ENCODE measurements at regions not wholly inside any gene's neighbourhood (a gene's known extent, or its start where the extent isn't known, plus 50 kb on each side); places are given as distances from the start of the nearest gene placed in this dataset.

DNA sequence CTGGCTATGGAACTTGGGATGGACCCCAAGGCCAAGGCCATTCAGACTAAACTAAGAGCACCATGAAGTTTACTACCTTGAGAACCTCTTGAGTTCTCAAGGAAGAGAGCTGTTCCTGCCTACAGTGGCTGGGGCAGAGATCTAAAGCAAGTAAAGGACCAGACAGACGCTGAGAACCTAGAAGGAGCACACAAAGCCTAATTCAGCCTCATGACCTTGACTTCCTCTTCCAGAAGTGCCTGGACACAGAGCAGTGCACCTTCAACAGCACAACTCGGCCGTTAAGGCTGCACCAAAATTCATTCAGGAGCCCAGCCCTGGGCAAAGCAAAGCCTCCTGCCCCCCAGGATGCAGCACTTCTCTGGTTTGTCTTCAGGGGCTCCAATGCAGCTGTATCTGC, 82.9 kb upstream of the AKIP1 start:
- DNase-seq: no peak

GRCh38 chr11:8828580-8829361, 82.2 kb upstream of the AKIP1 start:
- DNase-seq: no peak

DNA sequence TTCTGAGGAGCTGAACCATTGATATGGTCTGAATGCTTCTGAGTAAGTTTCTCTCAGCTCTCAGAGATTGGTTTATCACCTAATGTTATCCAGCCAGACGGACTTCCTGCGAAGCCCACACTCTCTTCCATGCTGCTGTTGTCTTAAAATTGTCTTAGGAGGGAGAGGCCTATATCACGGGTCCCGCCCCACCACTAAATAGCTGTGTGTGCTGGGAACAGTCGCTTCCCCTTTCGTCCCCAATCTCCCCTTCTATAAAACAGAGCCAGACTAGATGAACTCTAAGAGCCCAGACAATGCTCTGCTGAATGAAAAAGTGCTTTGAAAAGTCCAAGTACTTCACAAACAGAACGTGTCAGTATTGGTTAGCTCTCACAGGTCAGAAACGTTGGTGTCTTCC, 81.4 kb upstream of the AKIP1 start:
- no peak for DNase-seq

DNA sequence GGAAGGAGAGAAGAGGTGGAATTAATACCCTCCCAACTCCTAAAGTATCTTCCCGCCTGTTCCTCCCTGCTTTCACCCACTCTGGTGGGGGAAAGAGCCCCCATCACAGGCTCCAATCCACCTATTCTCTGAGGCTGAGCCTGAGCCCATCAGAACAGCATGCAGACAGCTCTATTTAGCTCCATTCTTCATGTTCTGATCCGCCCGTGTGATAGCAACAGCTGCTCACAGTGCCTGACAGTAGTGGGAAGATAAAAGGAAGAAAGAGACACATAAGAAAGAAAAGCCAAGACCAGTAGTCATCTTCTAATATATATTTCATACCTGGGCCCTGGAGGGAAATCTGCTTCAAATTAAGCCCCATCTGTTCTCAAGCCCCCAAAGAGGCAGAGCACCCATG, 80.3 kb upstream of the AKIP1 start:
- no peak for DNase-seq

- no peak for DNase-seq
Observed at GRCh38 chr11:8831861-8832260, 79.1 kb upstream of the AKIP1 start.

DNA sequence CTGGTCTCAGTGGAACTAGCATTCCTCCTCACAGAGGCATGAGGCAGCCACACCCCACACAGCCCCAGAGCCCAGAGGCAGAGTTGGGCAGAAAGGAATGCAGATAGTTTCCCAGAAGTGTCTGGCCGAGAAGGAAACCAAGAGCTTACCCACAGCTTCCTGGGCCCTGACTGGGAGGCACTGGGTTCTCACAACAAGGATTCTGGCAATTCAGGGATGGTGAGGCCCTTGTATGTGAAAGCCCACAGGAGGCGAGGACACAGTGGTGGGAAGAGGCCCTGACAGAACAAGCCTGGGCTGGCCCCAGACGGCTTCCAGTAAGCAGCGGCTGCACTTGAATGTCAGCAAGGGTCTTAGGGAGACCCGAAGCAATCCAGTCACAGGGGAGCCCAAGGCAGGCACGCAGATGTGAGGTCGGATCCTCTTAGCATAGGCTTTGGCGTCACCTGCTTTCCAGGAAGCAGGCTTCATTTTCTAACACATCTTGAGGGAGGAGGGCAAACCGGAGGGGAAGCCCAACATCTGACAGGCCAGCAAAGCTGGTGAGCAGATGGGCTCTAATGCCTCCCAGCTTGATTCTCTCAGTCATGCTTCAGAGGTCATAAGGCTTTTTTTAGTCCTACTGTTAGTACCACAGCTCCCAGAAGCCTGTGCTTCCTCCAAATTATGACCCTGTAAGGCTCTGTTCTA, 78.3 kb upstream of the AKIP1 start:
- peak in 1 of 2 experiments; percentile 64 for DNase-seq

GRCh38 chr11:8833568-8834315, 77.2 kb upstream of the AKIP1 start:
- no peak for DNase-seq

DNA sequence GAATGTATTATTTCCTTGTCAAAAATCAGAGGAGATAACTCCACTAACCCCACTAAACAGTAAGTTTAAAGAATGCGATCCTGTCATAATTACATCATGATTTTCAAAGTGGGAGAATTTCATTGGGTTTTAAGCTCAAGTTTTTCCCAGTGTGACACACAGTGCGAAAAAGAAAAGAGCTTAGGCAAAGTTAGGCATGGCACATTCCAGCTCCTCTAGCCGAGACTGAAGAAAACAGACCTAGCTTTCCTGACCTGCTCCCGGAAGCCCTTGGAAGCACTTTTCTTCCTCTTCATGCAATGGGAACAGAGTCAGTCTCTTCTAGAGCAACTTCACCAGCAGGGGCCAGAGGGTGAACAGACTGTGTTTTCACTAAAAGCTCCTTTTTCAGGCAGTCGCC, 76.6 kb upstream of the AKIP1 start:
- DNase-seq: no peak

DNA sequence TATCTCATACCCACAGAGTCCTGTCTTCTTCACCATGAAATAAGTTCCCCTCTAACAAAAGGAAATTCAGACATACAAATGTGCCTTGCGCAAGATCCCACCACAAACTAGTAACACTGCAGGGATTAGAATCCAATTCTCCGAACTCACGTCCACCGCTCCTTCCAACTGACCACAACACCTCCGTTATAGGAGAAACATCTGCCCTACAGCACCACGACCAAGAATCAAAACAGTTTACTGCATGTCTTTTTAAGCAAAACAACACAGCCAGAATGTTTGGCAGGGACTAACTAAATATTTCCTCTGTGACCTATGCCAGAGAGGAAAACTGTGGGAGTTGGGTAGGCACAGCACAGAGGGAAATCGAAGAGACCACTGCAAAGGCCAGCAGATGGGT, 72.7 kb upstream of the AKIP1 start:
- no peak for DNase-seq

DNA sequence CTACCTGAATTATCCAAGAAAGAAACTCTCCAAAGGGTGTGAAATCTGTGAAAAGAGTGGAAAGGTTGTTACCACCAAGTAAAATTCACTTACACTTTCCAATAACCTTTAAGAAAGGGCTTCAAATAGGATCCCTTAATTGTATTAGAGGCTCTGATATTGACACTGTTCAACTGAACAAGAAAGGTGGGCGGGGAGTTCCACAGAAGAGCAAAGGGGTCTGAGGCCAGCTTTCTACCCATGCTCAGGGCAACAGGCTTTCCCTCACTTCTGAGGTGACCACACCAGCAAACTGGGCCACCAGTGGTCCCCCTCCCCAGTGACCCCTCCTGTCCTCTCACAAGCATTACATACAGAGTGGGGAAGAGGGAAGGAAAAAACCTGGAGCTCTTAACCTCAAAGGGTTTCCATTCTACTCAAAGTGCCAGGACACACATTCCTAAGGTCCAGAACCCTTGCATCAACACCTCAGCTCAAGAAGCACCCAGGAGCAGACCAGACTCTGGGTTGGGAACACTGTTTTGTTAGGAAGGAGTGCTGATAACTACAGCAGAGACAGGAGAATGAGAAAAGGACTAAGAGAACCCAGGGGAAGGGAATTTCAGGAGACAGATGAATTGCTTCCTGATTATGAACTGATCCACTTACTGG, 71.6 kb upstream of the AKIP1 start:
- DNase-seq: no peak

GRCh38 chr11:8839957-8840945, 70.7 kb upstream of the AKIP1 start:
- DNase-seq: no peak

DNA sequence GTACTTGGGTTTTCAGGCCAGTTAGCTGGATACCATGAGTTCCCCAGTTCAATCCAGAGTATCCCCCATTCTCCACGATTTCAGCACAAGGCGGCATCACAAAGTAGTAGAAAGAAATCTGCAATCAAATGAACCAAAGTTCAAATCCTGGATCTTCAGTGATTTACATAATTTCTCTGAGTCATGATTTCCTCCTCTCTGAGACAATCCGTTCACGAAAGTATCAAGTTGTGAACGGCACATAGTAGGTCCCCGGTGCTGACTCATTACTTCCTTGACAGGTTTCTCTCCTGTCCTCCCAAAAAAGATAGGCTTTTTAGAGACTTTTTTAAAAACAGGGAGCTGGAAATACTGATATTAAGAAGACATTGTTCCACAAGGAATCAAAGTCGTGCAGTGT, 69.1 kb upstream of the AKIP1 start:
- DNase-seq: no peak

- no peak for DNase-seq
Observed at GRCh38 chr11:8858808-8859207, 52.2 kb upstream of the AKIP1 start.
